ENCODE measurements at regions not wholly inside any gene's neighbourhood (a gene's known extent, or its start where the extent isn't known, plus 50 kb on each side); places are given as distances from the start of the nearest gene placed in this dataset.

DNA sequence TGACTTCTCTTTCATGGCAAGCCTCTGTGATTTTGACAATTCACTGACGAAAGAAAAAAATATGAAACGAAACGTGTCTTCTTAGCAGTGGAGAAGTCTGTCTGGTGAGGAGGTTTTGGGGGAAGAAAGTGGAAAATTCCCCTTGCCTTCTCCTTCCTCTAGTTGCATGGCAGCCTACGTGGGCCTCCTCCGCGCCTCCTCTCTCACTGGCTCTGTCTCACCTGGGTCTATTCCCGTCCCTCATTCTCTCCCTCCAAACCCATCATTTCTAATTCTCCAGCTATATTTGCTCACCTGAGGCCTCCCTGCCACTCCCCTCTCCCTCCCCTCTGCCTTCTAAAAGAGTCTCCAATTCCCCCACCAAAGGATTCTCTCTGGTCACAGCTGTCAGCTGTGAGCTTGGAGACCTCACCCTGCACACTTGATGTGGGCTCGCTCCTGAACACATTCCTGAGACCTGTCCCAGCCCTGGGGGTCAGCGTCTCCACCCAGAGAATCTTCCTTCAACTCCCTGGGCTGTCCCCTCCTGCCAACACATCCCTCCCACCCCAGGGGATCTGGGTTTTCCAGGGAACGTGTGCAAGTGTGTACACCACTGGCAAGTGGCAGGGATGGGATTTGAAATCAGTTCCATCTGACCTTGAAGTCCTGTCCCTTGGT is 159.6 kb upstream of the PMEPA1 start:
- TF ChIP-seq, protein P1, sequence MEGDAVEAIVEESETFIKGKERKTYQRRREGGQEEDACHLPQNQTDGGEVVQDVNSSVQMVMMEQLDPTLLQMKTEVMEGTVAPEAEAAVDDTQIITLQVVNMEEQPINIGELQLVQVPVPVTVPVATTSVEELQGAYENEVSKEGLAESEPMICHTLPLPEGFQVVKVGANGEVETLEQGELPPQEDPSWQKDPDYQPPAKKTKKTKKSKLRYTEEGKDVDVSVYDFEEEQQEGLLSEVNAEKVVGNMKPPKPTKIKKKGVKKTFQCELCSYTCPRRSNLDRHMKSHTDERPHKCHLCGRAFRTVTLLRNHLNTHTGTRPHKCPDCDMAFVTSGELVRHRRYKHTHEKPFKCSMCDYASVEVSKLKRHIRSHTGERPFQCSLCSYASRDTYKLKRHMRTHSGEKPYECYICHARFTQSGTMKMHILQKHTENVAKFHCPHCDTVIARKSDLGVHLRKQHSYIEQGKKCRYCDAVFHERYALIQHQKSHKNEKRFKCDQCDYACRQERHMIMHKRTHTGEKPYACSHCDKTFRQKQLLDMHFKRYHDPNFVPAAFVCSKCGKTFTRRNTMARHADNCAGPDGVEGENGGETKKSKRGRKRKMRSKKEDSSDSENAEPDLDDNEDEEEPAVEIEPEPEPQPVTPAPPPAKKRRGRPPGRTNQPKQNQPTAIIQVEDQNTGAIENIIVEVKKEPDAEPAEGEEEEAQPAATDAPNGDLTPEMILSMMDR (IDR thresholded peaks at IDR 0.05) = no peak
- no peak for TF ChIP-seq POLR2A (IDR thresholded peaks at IDR 0.05)

All from tibial nerve (tissue), 3 donors.